GM04503 (cell line): ENCODE measurements at regions not wholly inside any gene's neighbourhood (a gene's known extent, or its start where the extent isn't known, plus 50 kb on each side); places are given as distances from the start of the nearest gene placed in this dataset.
A peak's percentile ranks its signal among the peaks of the same experiment; 100 is the strongest.

Experiments used
- DNase-seq: peaks from one replicate; pipeline ENCODE4 v3.0.0-alpha.2; 2012; ENCODE audit warnings: low read depth

- DNase-seq = no peak
Observed at GRCh38 chr5:110075656-110076055, 385.9 kb downstream of the MAN2A1 start.

DNA sequence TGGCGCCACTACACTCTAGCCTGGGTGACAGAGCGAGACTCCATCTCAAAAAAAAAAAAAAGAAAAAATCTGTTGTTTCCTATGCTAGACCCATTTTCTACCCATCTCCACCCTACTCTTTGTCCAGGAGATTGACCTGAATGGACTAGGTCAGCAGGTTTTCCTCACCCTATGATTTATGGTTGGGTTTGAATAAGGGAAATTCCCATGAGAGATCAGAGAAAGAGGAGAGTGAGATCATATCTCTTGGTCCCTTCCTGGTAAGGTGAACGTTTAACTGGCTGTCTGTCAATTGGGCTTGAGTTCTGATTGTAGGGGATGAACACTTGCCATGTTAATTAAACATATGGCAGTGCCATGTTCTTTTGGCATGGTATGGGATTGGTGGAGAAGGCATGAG lies 387.4 kb downstream of the MAN2A1 start:
- no peak for DNase-seq

DNA sequence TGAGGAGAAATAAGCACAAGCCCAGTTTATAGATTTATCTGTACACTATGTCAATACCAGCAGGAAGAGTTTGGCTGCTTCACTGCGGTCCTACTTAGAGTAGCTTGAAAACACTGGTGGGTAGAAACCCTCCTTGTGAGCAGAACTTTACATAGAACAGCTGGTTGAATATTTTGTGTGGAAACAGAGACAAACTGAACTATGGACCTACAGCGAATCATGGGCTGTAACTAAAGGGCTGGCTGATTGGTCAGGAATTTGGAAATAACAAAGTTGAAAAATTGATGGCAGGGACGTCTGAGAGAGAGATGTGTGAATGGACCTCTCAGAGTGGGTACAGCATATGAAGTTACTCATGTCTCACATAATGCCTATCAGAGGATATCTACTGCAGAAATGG lies 392.5 kb downstream of the MAN2A1 start:
- DNase-seq = no peak

DNA sequence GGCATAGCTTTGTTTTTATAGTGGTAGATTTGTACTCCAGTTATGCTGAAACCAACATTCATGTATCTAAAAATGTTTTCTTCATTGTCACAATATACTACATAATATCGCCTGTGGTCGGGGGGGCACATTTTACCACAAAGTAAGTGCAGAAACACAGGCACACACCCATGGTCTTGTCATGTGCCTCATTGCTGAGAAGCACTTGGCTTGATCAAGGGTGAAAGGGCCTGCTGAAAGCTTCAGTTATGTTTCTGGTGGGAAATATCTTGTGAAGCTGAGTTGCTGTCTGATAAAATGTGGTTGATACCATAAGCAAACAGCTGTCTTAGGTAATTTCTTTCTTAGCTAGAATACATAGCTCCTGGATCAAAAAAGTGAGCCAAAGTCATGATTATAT lies 393.1 kb downstream of the MAN2A1 start:
- no peak for DNase-seq

GRCh38 chr5:110085826-110086225 lies 396.1 kb downstream of the MAN2A1 start:
- DNase-seq = no peak

- DNase-seq = peak; percentile 58
Observed at GRCh38 chr5:110086658-110087388, 397.1 kb downstream of the MAN2A1 start.

GRCh38 chr5:110087829-110088228 lies 398.1 kb downstream of the MAN2A1 start:
- DNase-seq = no peak

- DNase-seq = no peak
Observed at GRCh38 chr5:110088676-110089436, 399.1 kb downstream of the MAN2A1 start.

- DNase-seq = no peak
Observed at GRCh38 chr5:110092955-110093785, 403.4 kb downstream of the MAN2A1 start.

GRCh38 chr5:110094109-110094508 lies 404.4 kb downstream of the MAN2A1 start:
- DNase-seq = no peak

GRCh38 chr5:110094548-110094947 lies 404.8 kb downstream of the MAN2A1 start:
- no peak for DNase-seq

GRCh38 chr5:110096419-110096818 lies 406.7 kb downstream of the MAN2A1 start:
- no peak for DNase-seq

GRCh38 chr5:110099572-110099971 lies 409.8 kb downstream of the MAN2A1 start:
- no peak for DNase-seq

DNA sequence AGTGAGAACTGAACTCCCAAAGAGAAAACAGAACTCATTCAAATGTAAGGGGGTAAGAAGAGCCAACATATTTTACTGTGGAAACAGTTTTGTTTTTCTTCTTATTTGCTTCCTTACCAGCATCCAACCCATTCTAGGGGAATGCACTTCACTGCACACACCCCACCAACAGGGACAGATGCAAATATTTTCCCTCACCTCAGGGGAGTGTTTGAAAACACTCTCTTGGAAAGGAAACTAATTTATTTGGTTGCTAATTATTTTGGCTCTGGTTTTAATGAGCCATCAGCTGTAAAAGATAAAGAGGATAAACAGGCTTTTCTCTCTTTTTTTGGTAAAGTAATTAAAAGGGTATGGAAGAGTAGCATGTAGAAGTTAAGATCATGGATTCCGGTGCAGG lies 413.4 kb downstream of the MAN2A1 start:
- no peak for DNase-seq

GRCh38 chr5:110104060-110104725 lies 414.5 kb downstream of the MAN2A1 start:
- no peak for DNase-seq

DNA sequence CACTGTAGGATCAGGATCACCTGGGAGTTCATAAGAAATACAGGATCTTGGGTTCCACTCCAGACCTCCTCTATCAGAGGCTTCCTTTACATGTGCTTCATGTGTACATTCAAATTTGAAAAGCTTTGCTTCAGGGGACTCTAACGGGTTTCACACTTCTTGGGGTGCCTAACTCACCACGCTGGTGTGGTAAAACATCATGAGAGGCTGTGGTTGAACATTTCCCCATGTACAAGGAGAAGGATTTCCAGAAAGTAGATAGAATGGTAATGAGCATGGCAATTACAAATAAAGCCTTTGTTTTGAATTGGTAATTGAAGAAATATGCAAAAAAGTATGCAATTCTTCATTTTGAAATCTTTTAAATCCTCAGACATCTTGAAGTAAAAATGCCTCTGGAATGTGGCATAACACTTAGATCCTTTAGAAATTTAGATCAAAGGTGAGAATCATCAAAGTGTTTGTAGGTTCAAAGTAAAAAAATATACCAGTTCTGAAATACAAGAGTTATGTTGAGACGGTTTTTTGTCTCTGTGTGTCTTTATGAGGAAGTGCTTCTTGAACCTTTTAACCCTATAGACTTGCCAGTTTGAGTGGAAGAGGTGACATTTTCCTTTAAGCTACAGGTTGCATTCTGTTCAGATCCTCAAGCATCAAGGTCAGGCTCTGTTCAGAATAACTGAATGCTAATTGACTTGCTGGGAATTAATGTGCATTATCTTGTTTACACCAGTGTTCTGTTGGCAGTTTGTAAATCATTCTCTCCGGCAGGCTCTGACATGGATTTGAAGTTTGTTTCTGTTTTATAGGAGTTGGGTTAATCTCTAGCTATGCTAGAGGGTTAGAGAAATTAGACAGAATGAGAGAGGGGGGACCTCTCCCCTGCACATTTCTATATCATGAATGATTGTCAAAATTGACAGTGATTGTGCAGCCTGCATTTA lies 415.3 kb downstream of the MAN2A1 start:
- peak; percentile 10 for DNase-seq

GRCh38 chr5:110105692-110106091 lies 416.0 kb downstream of the MAN2A1 start:
- peak; percentile 5 for DNase-seq

- DNase-seq = no peak
Observed at GRCh38 chr5:110106750-110107149, 417.0 kb downstream of the MAN2A1 start.

DNA sequence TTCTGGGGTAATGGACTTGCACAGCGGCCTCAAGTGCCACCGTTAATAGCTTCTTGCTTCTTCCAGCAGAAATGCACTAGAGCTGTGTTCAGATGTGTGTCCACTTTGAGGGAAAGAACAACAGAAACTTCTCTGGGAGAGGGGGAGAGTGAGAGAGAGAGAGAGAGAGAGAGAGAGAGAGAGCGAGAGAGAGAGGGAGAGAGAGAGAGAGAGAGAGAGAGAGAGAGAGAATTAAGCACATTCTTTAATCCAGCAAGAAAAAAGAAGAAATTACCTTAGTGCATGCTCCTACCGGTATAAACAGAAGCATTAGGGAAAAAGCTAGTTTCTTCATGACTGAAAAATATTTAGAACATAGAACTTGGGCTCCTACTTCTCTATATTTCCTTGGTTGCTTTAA lies 418.8 kb downstream of the MAN2A1 start:
- DNase-seq = no peak

DNA sequence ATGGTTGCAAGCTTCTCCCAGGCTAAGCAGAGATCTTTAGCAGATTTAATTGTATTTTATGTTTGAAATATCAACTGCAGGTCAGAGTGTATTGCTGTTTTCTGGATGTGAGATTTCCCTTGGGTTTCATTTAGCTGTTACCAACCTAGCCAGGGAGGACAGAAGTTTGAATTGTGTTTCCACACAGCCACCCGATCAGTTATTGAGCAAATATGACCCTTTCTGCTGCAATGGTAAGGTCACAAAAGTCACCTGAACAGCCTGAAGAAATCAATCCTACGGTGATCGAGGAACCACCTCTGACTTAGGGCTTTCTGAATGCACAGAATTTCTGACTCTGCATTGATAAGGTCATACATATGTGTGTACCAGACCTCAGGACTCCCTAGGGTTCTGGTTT lies 419.9 kb downstream of the MAN2A1 start:
- DNase-seq = no peak

- DNase-seq = no peak
Observed at GRCh38 chr5:110112348-110112747, 422.6 kb downstream of the MAN2A1 start.
